ENCODE measurements at regions not wholly inside any gene's neighbourhood (a gene's known extent, or its start where the extent isn't known, plus 50 kb on each side); places are given as distances from the start of the nearest gene placed in this dataset.

- no peak overlapping the region for H3K4me3 ChIP-seq (ENCODE audit: low read length)
- DNase-seq = no peak
- H3K9me3 ChIP-seq (ENCODE audit: low read length) = no peaks in the 10 kb centered on the region
- H3K27me3 ChIP-seq (ENCODE audit: low read length) = no peaks in the 10 kb centered on the region
- no peak overlapping the region for H2AFZ ChIP-seq (ENCODE audit: low read length)
- H3K79me2 ChIP-seq (ENCODE audit: low read length) = no peaks in the 10 kb centered on the region
- no peaks in the 10 kb centered on the region for H3K9me2 ChIP-seq (replicated peaks; ENCODE audit: insufficient read depth, low read length)
- no peaks in the 10 kb centered on the region for H4K20me1 ChIP-seq (ENCODE audit: insufficient read depth, low read depth, low read length)
- H3K4me2 ChIP-seq (ENCODE audit: low read depth, low read length, poor library complexity, severe bottlenecking) = peak overlapping the region; percentile 32
- no peak overlapping the region for H3K27ac ChIP-seq (ENCODE audit: low read length)
- no peak overlapping the region for H3K9ac ChIP-seq (ENCODE audit: low read length)
- peaks cover 17% of the 10 kb centered on the region for H3K4me1 ChIP-seq (ENCODE audit: low read length)
- H3K36me3 ChIP-seq (ENCODE audit: insufficient read depth, low read length) = no peaks in the 10 kb centered on the region
Observed at GRCh38 chr2:129673234-129673633, 306.2 kb upstream of the RAB6C start.

- Histone ChIP-seq H3K27me3 (ENCODE audit: low read length) (no peaks in the 10 kb centered on the region), H3K9me3 (ENCODE audit: low read length) (no peaks in the 10 kb centered on the region), H3K4me1 (ENCODE audit: low read length) (peaks cover 17% of the 10 kb centered on the region), H3K27ac (ENCODE audit: low read length) (no peak overlapping the region), H3K4me2 (ENCODE audit: low read depth, low read length, poor library complexity, severe bottlenecking) (peak overlapping the region; percentile 32), H3K79me2 (ENCODE audit: low read length) (no peaks in the 10 kb centered on the region), H3K9me2 (replicated peaks; ENCODE audit: insufficient read depth, low read length) (no peaks in the 10 kb centered on the region), H3K36me3 (ENCODE audit: insufficient read depth, low read length) (no peaks in the 10 kb centered on the region), H3K4me3 (ENCODE audit: low read length) (no peak overlapping the region), H3K9ac (ENCODE audit: low read length) (no peak overlapping the region), H2AFZ (ENCODE audit: low read length) (no peak overlapping the region), H4K20me1 (ENCODE audit: insufficient read depth, low read depth, low read length) (no peaks in the 10 kb centered on the region)
- DNase-seq = peak; percentile 62
Observed at GRCh38 chr2:129673847-129674711, 305.4 kb upstream of the RAB6C start.

- H4K20me1 ChIP-seq (ENCODE audit: insufficient read depth, low read depth, low read length) = no peaks in the 10 kb centered on the region
- H3K9me3 ChIP-seq (ENCODE audit: low read length) = no peaks in the 10 kb centered on the region
- H3K27me3 ChIP-seq (ENCODE audit: low read length) = no peaks in the 10 kb centered on the region
- no peak overlapping the region for H3K4me3 ChIP-seq (ENCODE audit: low read length)
- no peaks in the 10 kb centered on the region for H3K36me3 ChIP-seq (ENCODE audit: insufficient read depth, low read length)
- no peak overlapping the region for H2AFZ ChIP-seq (ENCODE audit: low read length)
- no peaks in the 10 kb centered on the region for H3K79me2 ChIP-seq (ENCODE audit: low read length)
- no peak for DNase-seq
- no peak overlapping the region for H3K4me2 ChIP-seq (ENCODE audit: low read depth, low read length, poor library complexity, severe bottlenecking)
- H3K9ac ChIP-seq (ENCODE audit: low read length) = no peak overlapping the region
- H3K4me1 ChIP-seq (ENCODE audit: low read length) = peaks cover 11% of the 10 kb centered on the region
- no peak overlapping the region for H3K27ac ChIP-seq (ENCODE audit: low read length)
- no peaks in the 10 kb centered on the region for H3K9me2 ChIP-seq (replicated peaks; ENCODE audit: insufficient read depth, low read length)
Observed at GRCh38 chr2:129678751-129679150, 300.7 kb upstream of the RAB6C start.

- H3K4me1 ChIP-seq (ENCODE audit: low read length) = no peaks in the 10 kb centered on the region
- no peak overlapping the region for H3K9ac ChIP-seq (ENCODE audit: low read length)
- H3K4me2 ChIP-seq (ENCODE audit: low read depth, low read length, poor library complexity, severe bottlenecking) = no peak overlapping the region
- H4K20me1 ChIP-seq (ENCODE audit: insufficient read depth, low read depth, low read length) = no peaks in the 10 kb centered on the region
- no peaks in the 10 kb centered on the region for H3K36me3 ChIP-seq (ENCODE audit: insufficient read depth, low read length)
- DNase-seq = no peak
- H3K27ac ChIP-seq (ENCODE audit: low read length) = no peak overlapping the region
- H3K9me2 ChIP-seq (replicated peaks; ENCODE audit: insufficient read depth, low read length) = no peaks in the 10 kb centered on the region
- H3K4me3 ChIP-seq (ENCODE audit: low read length) = no peak overlapping the region
- H3K9me3 ChIP-seq (ENCODE audit: low read length) = no peaks in the 10 kb centered on the region
- H2AFZ ChIP-seq (ENCODE audit: low read length) = no peak overlapping the region
- no peaks in the 10 kb centered on the region for H3K79me2 ChIP-seq (ENCODE audit: low read length)
- no peaks in the 10 kb centered on the region for H3K27me3 ChIP-seq (ENCODE audit: low read length)
Observed at GRCh38 chr2:129681788-129682187, 297.7 kb upstream of the RAB6C start.

GRCh38 chr2:129689653-129690448, 289.6 kb upstream of the RAB6C start:
- H2AFZ ChIP-seq (ENCODE audit: low read length) = no peak overlapping the region
- no peak for DNase-seq
- no peak overlapping the region for H3K4me2 ChIP-seq (ENCODE audit: low read depth, low read length, poor library complexity, severe bottlenecking)
- no peak overlapping the region for H3K4me3 ChIP-seq (ENCODE audit: low read length)
- no peak overlapping the region for H3K9ac ChIP-seq (ENCODE audit: low read length)
- H3K4me1 ChIP-seq (ENCODE audit: low read length) = no peaks in the 10 kb centered on the region
- H3K79me2 ChIP-seq (ENCODE audit: low read length) = no peaks in the 10 kb centered on the region
- H3K9me3 ChIP-seq (ENCODE audit: low read length) = no peaks in the 10 kb centered on the region
- H4K20me1 ChIP-seq (ENCODE audit: insufficient read depth, low read depth, low read length) = no peaks in the 10 kb centered on the region
- H3K36me3 ChIP-seq (ENCODE audit: insufficient read depth, low read length) = no peaks in the 10 kb centered on the region
- no peaks in the 10 kb centered on the region for H3K27me3 ChIP-seq (ENCODE audit: low read length)
- H3K9me2 ChIP-seq (replicated peaks; ENCODE audit: insufficient read depth, low read length) = no peaks in the 10 kb centered on the region
- H3K27ac ChIP-seq (ENCODE audit: low read length) = no peak overlapping the region

- Histone ChIP-seq H3K9me2 (replicated peaks; ENCODE audit: insufficient read depth, low read length) (no peaks in the 10 kb centered on the region), H3K9ac (ENCODE audit: low read length) (no peak overlapping the region), H4K20me1 (ENCODE audit: insufficient read depth, low read depth, low read length) (no peaks in the 10 kb centered on the region), H3K27me3 (ENCODE audit: low read length) (no peaks in the 10 kb centered on the region), H3K27ac (ENCODE audit: low read length) (no peak overlapping the region), H3K4me3 (ENCODE audit: low read length) (no peak overlapping the region), H3K36me3 (ENCODE audit: insufficient read depth, low read length) (no peaks in the 10 kb centered on the region), H3K79me2 (ENCODE audit: low read length) (no peaks in the 10 kb centered on the region), H2AFZ (ENCODE audit: low read length) (no peak overlapping the region), H3K4me1 (ENCODE audit: low read length) (no peaks in the 10 kb centered on the region), H3K9me3 (ENCODE audit: low read length) (no peaks in the 10 kb centered on the region), H3K4me2 (ENCODE audit: low read depth, low read length, poor library complexity, severe bottlenecking) (no peak overlapping the region)
- DNase-seq = no peak
Observed at GRCh38 chr2:129695496-129695895, 284.0 kb upstream of the RAB6C start.

DNA sequence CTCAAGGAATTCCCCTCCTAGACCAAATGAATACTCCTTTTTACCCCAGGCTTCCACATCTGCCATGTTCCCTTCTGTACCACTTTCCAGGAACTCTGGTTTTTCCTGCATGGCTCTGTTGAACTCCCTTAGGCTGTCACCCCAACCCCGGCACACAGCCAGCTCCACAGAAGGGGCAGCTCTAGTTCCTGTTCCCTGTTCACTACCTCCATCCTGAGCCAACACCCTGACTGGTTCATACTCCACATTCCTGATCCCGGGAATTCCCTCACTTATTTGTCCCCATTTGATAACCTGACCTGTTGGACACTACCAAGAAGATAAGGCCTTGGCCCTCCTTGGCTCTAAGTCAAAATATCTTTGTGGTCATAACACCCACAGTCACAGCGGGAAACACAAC, 280.9 kb upstream of the RAB6C start:
- no peaks in the 10 kb centered on the region for H3K79me2 ChIP-seq (ENCODE audit: low read length)
- no peaks in the 10 kb centered on the region for H3K9me3 ChIP-seq (ENCODE audit: low read length)
- H3K4me1 ChIP-seq (ENCODE audit: low read length) = peaks cover 11% of the 10 kb centered on the region
- no peak overlapping the region for H3K4me3 ChIP-seq (ENCODE audit: low read length)
- H3K4me2 ChIP-seq (ENCODE audit: low read depth, low read length, poor library complexity, severe bottlenecking) = no peak overlapping the region
- H3K9ac ChIP-seq (ENCODE audit: low read length) = no peak overlapping the region
- no peaks in the 10 kb centered on the region for H3K9me2 ChIP-seq (replicated peaks; ENCODE audit: insufficient read depth, low read length)
- H3K27me3 ChIP-seq (ENCODE audit: low read length) = no peaks in the 10 kb centered on the region
- H3K27ac ChIP-seq (ENCODE audit: low read length) = no peak overlapping the region
- H2AFZ ChIP-seq (ENCODE audit: low read length) = no peak overlapping the region
- no peaks in the 10 kb centered on the region for H3K36me3 ChIP-seq (ENCODE audit: insufficient read depth, low read length)
- no peak for DNase-seq
- no peaks in the 10 kb centered on the region for H4K20me1 ChIP-seq (ENCODE audit: insufficient read depth, low read depth, low read length)

DNA sequence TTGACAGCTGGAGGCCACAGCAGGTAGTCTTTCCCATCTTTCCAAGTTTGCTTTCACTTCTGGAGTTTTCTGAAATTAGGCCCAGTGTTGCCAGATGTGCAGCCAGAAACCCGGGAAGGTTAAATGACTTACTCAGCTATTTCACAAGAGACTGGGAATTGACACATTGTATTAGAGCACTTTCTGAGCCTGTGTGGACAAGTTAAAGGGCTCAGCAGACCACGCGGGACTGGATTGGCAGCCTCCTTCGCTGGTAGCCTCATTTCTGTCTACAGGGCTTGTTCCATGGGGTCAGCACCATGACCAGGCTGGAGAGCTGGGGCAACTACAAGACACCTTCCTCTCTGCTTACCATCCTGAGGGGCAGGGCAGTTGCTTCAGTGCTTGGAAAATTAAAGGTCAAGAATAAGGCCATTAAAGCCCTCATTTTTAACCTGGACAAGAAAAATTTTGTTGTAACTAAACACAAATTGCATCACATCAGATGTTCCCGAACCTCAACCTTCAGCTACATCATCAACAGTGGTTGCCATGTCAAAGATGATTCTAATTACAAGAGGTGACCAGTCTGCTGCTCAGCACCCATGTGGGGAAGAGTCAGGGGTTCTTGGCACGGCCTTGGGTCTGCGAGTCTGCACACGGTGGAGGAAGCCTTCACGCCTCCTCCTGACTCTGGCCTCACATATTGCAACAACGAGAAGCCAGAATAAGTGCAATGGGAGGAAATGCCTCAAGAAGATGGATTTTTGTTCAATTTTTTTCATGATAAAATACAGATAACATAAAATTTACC, 279.5 kb upstream of the RAB6C start:
- Histone ChIP-seq H2AFZ (ENCODE audit: low read length) (no peak overlapping the region), H3K9ac (ENCODE audit: low read length) (no peak overlapping the region), H4K20me1 (ENCODE audit: insufficient read depth, low read depth, low read length) (no peaks in the 10 kb centered on the region), H3K4me2 (ENCODE audit: low read depth, low read length, poor library complexity, severe bottlenecking) (no peak overlapping the region), H3K9me3 (ENCODE audit: low read length) (no peaks in the 10 kb centered on the region), H3K79me2 (ENCODE audit: low read length) (no peaks in the 10 kb centered on the region), H3K4me1 (ENCODE audit: low read length) (peaks cover 24% of the 10 kb centered on the region), H3K9me2 (replicated peaks; ENCODE audit: insufficient read depth, low read length) (no peaks in the 10 kb centered on the region), H3K27me3 (ENCODE audit: low read length) (no peaks in the 10 kb centered on the region), H3K27ac (ENCODE audit: low read length) (no peak overlapping the region), H3K36me3 (ENCODE audit: insufficient read depth, low read length) (no peaks in the 10 kb centered on the region), H3K4me3 (ENCODE audit: low read length) (no peak overlapping the region)
- DNase-seq = no peak
